Keratinocyte (primary cell): ENCODE measurements at regions not wholly inside any gene's neighbourhood (a gene's known extent, or its start where the extent isn't known, plus 50 kb on each side); places are given as distances from the start of the nearest gene placed in this dataset.

Experiments used
- DNase-seq: peaks from one replicate; pipeline ENCODE4 v3.0.0-alpha.2; 2011; ENCODE audit warnings: low read depth, missing footprints, low spot score
- FAIRE-seq: peaks from 2 replicates; lab custom pipeline; 2011; peaks lifted over from hg19 to GRCh38; lab: Jason Lieb, UNC
- H2AFZ ChIP-seq: 2 replicates; pipeline ENCODE4 v1.6.0; 2012; ENCODE audit warnings: low read length, control low read depth, inconsistent platforms; ENCODE audit not compliant: control insufficient read depth
- H3K27ac ChIP-seq: 2 replicates; pipeline ENCODE4 v1.5.1; 2011; ENCODE audit warnings: low read length; ENCODE audit not compliant: control insufficient read depth, insufficient read depth
- H3K27me3 ChIP-seq: 3 replicates; pipeline ENCODE4 v1.6.0; 2011; ENCODE audit warnings: low read length; ENCODE audit not compliant: control insufficient read depth, insufficient read depth; ENCODE audit errors: extremely low read depth
- H3K36me3 ChIP-seq, 2 experiments: 2 replicates in 1 of 2; 3 replicates in 1 of 2; pipeline ENCODE4 v1.5.1; 2011; ENCODE audit warnings: low read length in 2 of 2, mild to moderate bottlenecking in 1 of 2; ENCODE audit not compliant: control insufficient read depth in 2 of 2, insufficient read depth in 2 of 2; ENCODE audit errors: extremely low read depth in 1 of 2
- H3K4me1 ChIP-seq: 3 replicates; pipeline ENCODE4 v1.5.1; 2011; ENCODE audit warnings: low read length; ENCODE audit not compliant: control insufficient read depth, insufficient read depth; ENCODE audit errors: extremely low read depth
- H3K4me2 ChIP-seq: 3 replicates; pipeline ENCODE4 v1.6.0; 2011; ENCODE audit warnings: low read depth, low read length; ENCODE audit not compliant: control insufficient read depth, insufficient read depth; ENCODE audit errors: extremely low read depth
- H3K4me3 ChIP-seq, 3 experiments: fragments of 200-600 bp in 1 of 3; sonication (generic) in 1 of 3; 2 replicates in 2 of 3; 3 replicates in 1 of 3; pipeline ENCODE4 v1.5.1; 2011 to 2016; ENCODE audit warnings: low read length in 3 of 3, mild to moderate bottlenecking in 3 of 3, control low read depth in 2 of 3, inconsistent platforms in 1 of 3, low read depth in 1 of 3, mixed read lengths in 1 of 3, mixed run types in 1 of 3, moderate library complexity in 1 of 3; ENCODE audit not compliant: control insufficient read depth in 2 of 3, insufficient read depth in 2 of 3; ENCODE audit errors: extremely low read depth in 1 of 3
- H3K79me2 ChIP-seq: 2 replicates; pipeline ENCODE4 v1.6.0; 2012; ENCODE audit warnings: low read length; ENCODE audit not compliant: control insufficient read depth, insufficient read depth
- H3K9ac ChIP-seq: 3 replicates; pipeline ENCODE4 v1.6.0; 2011; ENCODE audit warnings: low read length; ENCODE audit not compliant: control insufficient read depth, insufficient read depth; ENCODE audit errors: extremely low read depth
- H3K9me1 ChIP-seq: 3 replicates; pipeline ENCODE4 v1.6.0; 2011; ENCODE audit warnings: low read length; ENCODE audit not compliant: control insufficient read depth, insufficient read depth; ENCODE audit errors: extremely low read depth
- H3K9me3 ChIP-seq: 2 replicates; pipeline ENCODE4 v1.5.1; 2012; ENCODE audit warnings: low read depth, low read length; ENCODE audit not compliant: control insufficient read depth
- H4K20me1 ChIP-seq: 3 replicates; pipeline ENCODE4 v1.6.0; 2011; ENCODE audit warnings: low read length; ENCODE audit not compliant: control insufficient read depth, insufficient read depth; ENCODE audit errors: extremely low read depth
- CTCF ChIP-seq, 3 experiments: IDR thresholded peaks in 1 of 3; conservative IDR thresholded peaks in 1 of 3; optimal IDR thresholded peaks in 1 of 3; 2 replicates in 2 of 3; 3 replicates in 1 of 3; pipeline versions ENCODE3 to v1.5.1; 2011; ENCODE audit warnings: low read length in 3 of 3, mild to moderate bottlenecking in 3 of 3, moderate library complexity in 2 of 3, control low read depth in 1 of 3, inconsistent platforms in 1 of 3; ENCODE audit not compliant: insufficient read depth in 2 of 3; ENCODE audit errors: extremely low read depth in 1 of 3
- EZH2 ChIP-seq: IDR thresholded peaks from one replicate; pipeline ENCODE4 v1.6.1; 2012; ENCODE audit warnings: inconsistent platforms, mild to moderate bottlenecking, low read length, moderate library complexity
- dilution Hi-C: fragments of 300-500 bp; cut with MboI; formaldehyde crosslinking; loops from one replicate; pipeline ENCODE4 v1.7.0; 2020; ENCODE audit warnings: low sequenced_read_pairs; ENCODE audit not compliant: extremely low pct_ligation_motif_present

GRCh38 chr2:15801904-15802303 lies 138.4 kb upstream of the MYCN start:
- no peak overlapping the region for H2AFZ ChIP-seq
- no peak for TF ChIP-seq CTCF (optimal IDR thresholded peaks at IDR 0.05 in 1 of 3, IDR thresholded peaks at IDR 0.05 in 1 of 3, conservative IDR thresholded peaks at IDR 0.05 in 1 of 3; ENCODE audit: extremely low read depth in 1 of 3, insufficient read depth in 2 of 3, low read length in 3 of 3)
- no peak for TF ChIP-seq EZH2
- no peaks in the 10 kb centered on the region for H4K20me1 ChIP-seq
- no peak for DNase-seq
- H3K36me3 ChIP-seq, result no peaks in the 10 kb centered on the region
- H3K4me3 ChIP-seq, result no peak overlapping the region
- no peaks in the 10 kb centered on the region for H3K9me1 ChIP-seq
- dilution Hi-C loops, result no loop called here
- no peak overlapping the region for H3K27ac ChIP-seq
- no peaks in the 10 kb centered on the region for H3K79me2 ChIP-seq
- H3K4me1 ChIP-seq, result no peaks in the 10 kb centered on the region
- no peaks in the 10 kb centered on the region for H3K27me3 ChIP-seq
- no peak for FAIRE-seq
- H3K4me2 ChIP-seq, result no peak overlapping the region
- no peak overlapping the region for H3K9ac ChIP-seq
- no peaks in the 10 kb centered on the region for H3K9me3 ChIP-seq

GRCh38 chr2:15802657-15803542 lies 137.4 kb upstream of the MYCN start:
- Histone ChIP-seq H3K4me3 (no peak overlapping the region), H3K4me1 (no peaks in the 10 kb centered on the region), H3K79me2 (no peaks in the 10 kb centered on the region), H3K27me3 (no peaks in the 10 kb centered on the region), H3K9me3 (no peaks in the 10 kb centered on the region), H3K36me3 (no peaks in the 10 kb centered on the region), H3K27ac (no peak overlapping the region), H3K9me1 (no peaks in the 10 kb centered on the region), H4K20me1 (no peaks in the 10 kb centered on the region), H3K9ac (no peak overlapping the region), H3K4me2 (no peak overlapping the region), H2AFZ (no peak overlapping the region)
- dilution Hi-C loops, result no loop called here
- DNase-seq (no peak), FAIRE-seq (no peak)
- TF ChIP-seq CTCF (optimal IDR thresholded peaks at IDR 0.05 in 1 of 3, IDR thresholded peaks at IDR 0.05 in 1 of 3, conservative IDR thresholded peaks at IDR 0.05 in 1 of 3; ENCODE audit: extremely low read depth in 1 of 3, insufficient read depth in 2 of 3, low read length in 3 of 3), result no peak
- TF ChIP-seq EZH2, result no peak
